ENCODE measurements at regions not wholly inside any gene's neighbourhood (a gene's known extent, or its start where the extent isn't known, plus 50 kb on each side); places are given as distances from the start of the nearest gene placed in this dataset.

- DNase-seq (ENCODE audit: low read depth), result no peak
These were observed 290.5 kb downstream of the KBTBD8 start for GRCh38 chr3:67288466-67289106.

- DNase-seq (ENCODE audit: low read depth), result no peak
These were observed 291.5 kb downstream of the KBTBD8 start for GRCh38 chr3:67289626-67290025.

GRCh38 chr3:67290438-67290837 is 292.3 kb downstream of the KBTBD8 start:
- no peak for DNase-seq (ENCODE audit: low read depth)

GRCh38 chr3:67291287-67292252 is 293.5 kb downstream of the KBTBD8 start:
- no peak for DNase-seq (ENCODE audit: low read depth)

- no peak for DNase-seq (ENCODE audit: low read depth)
These were observed 294.4 kb downstream of the KBTBD8 start for GRCh38 chr3:67292356-67293121.

- no peak for DNase-seq (ENCODE audit: low read depth)
These were observed 296.2 kb downstream of the KBTBD8 start for GRCh38 chr3:67294341-67294740.

GRCh38 chr3:67296039-67296892 is 298.2 kb downstream of the KBTBD8 start:
- DNase-seq (ENCODE audit: low read depth), result no peak

- no peak for DNase-seq (ENCODE audit: low read depth)
These were observed 299.8 kb downstream of the KBTBD8 start for GRCh38 chr3:67297715-67298475.

GRCh38 chr3:67301556-67301955 is 303.4 kb downstream of the KBTBD8 start:
- no peak for DNase-seq (ENCODE audit: low read depth)

- no peak for DNase-seq (ENCODE audit: low read depth)
These were observed 304.4 kb downstream of the KBTBD8 start for GRCh38 chr3:67302489-67302888.

GRCh38 chr3:67305160-67305559 is 307.1 kb downstream of the KBTBD8 start:
- DNase-seq (ENCODE audit: low read depth), result no peak

- no peak for DNase-seq (ENCODE audit: low read depth)
These were observed 307.8 kb downstream of the KBTBD8 start for GRCh38 chr3:67305922-67306321.

GRCh38 chr3:67311440-67311839 is 313.3 kb downstream of the KBTBD8 start:
- no peak for DNase-seq (ENCODE audit: low read depth)

- no peak for DNase-seq (ENCODE audit: low read depth)
These were observed 314.0 kb downstream of the KBTBD8 start for GRCh38 chr3:67312155-67312554.

GRCh38 chr3:67318162-67318561 is 320.1 kb downstream of the KBTBD8 start:
- DNase-seq (ENCODE audit: low read depth), result no peak

GRCh38 chr3:67324554-67324953 is 326.4 kb downstream of the KBTBD8 start:
- DNase-seq (ENCODE audit: low read depth), result no peak
